Lower leg skin (tissue), 3 donors: ENCODE measurements at regions not wholly inside any gene's neighbourhood (a gene's known extent, or its start where the extent isn't known, plus 50 kb on each side); places are given as distances from the start of the nearest gene placed in this dataset.

Experiments used
- POLR2A ChIP-seq, 2 donors: fragments of 450-650 bp; IDR thresholded peaks; one replicate each; pipeline ENCODE4 v1.6.1; 2016 to 2017; ENCODE audit warnings: antibody characterized with exemption in 2 of 2, mild to moderate bottlenecking in 1 of 2, moderate library complexity in 1 of 2
- TF ChIP-seq, protein P1 (sequence below), 3 donors: fragments of 450-650 bp; IDR thresholded peaks; one replicate each; pipeline ENCODE4 v1.5.1; 2016; ENCODE audit warnings: antibody characterized with exemption in 3 of 3, mild to moderate bottlenecking in 3 of 3, moderate library complexity in 2 of 3

DNA sequence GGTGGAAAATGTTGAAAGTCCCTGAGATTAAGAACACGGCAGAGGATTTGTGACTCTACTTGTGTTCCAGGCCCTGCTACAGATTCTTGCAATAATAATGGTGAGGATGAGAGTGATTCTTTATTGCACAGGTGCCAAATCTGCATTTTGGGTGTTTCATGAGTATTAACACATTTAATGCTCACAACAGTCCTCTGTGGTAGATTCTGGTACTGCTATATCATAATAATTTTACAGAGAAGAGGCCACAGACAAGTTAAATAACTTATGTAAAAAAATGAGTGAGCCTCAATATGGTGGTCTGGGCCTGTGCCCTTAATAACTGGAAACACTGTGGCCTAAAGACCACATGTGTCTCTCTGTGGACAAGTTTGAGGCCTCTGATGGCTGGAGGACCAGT, 124.3 kb downstream of the C4orf33 start:
- no peak for TF ChIP-seq POLR2A (IDR thresholded peaks at IDR 0.05)
- TF ChIP-seq, protein P1, sequence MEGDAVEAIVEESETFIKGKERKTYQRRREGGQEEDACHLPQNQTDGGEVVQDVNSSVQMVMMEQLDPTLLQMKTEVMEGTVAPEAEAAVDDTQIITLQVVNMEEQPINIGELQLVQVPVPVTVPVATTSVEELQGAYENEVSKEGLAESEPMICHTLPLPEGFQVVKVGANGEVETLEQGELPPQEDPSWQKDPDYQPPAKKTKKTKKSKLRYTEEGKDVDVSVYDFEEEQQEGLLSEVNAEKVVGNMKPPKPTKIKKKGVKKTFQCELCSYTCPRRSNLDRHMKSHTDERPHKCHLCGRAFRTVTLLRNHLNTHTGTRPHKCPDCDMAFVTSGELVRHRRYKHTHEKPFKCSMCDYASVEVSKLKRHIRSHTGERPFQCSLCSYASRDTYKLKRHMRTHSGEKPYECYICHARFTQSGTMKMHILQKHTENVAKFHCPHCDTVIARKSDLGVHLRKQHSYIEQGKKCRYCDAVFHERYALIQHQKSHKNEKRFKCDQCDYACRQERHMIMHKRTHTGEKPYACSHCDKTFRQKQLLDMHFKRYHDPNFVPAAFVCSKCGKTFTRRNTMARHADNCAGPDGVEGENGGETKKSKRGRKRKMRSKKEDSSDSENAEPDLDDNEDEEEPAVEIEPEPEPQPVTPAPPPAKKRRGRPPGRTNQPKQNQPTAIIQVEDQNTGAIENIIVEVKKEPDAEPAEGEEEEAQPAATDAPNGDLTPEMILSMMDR (IDR thresholded peaks at IDR 0.05) = no peak
